ENCODE measurements at regions not wholly inside any gene's neighbourhood (a gene's known extent, or its start where the extent isn't known, plus 50 kb on each side); places are given as distances from the start of the nearest gene placed in this dataset.

GRCh38 chr11:70892889-70893288 lies 359.5 kb downstream of the SHANK2 start:
- Histone ChIP-seq H3K36me3 (no peaks in the 10 kb centered on the region), H3K4me3 (no peak overlapping the region), H3K27me3 (no peaks in the 10 kb centered on the region), H3K4me1 (no peaks in the 10 kb centered on the region), H3K9me3 (peaks cover 0 to 12% of the 10 kb centered on the region in 2 donors), H3K27ac (no peak overlapping the region)
- DNase-seq (ENCODE audit: low spot score), result no peak
- TF ChIP-seq CTCF (IDR thresholded peaks at IDR 0.05), result no peak

- no peaks in the 10 kb centered on the region for H3K27me3 ChIP-seq
- no peaks in the 10 kb centered on the region for H3K36me3 ChIP-seq
- H3K4me3 ChIP-seq, result no peak overlapping the region
- no peak for DNase-seq (ENCODE audit: low spot score)
- TF ChIP-seq CTCF (IDR thresholded peaks at IDR 0.05), result no peak
- H3K4me1 ChIP-seq, result no peaks in the 10 kb centered on the region
- peaks cover 0 to 20% of the 10 kb centered on the region in 2 donors for H3K9me3 ChIP-seq
- H3K27ac ChIP-seq, result no peak overlapping the region
Measured at GRCh38 chr11:70894566-70895365, 357.6 kb downstream of the SHANK2 start.

GRCh38 chr11:70895366-70895670 lies 357.1 kb downstream of the SHANK2 start:
- no peak for TF ChIP-seq CTCF (IDR thresholded peaks at IDR 0.05)

GRCh38 chr11:70897429-70897828 lies 354.9 kb downstream of the SHANK2 start:
- Histone ChIP-seq H3K27ac (no peak overlapping the region), H3K36me3 (no peaks in the 10 kb centered on the region), H3K9me3 (peaks cover 0 to 20% of the 10 kb centered on the region in 2 donors), H3K4me1 (no peaks in the 10 kb centered on the region), H3K27me3 (no peaks in the 10 kb centered on the region), H3K4me3 (no peak overlapping the region)
- DNase-seq (ENCODE audit: low spot score), result no peak
- TF ChIP-seq CTCF (IDR thresholded peaks at IDR 0.05), result no peak

More at GRCh38 chr11:70895366-70895670, 357.1 kb downstream of the SHANK2 start:
- Histone ChIP-seq H3K36me3 (no peaks in the 10 kb centered on the region), H3K27ac (no peak overlapping the region), H3K4me1 (no peaks in the 10 kb centered on the region), H3K27me3 (no peaks in the 10 kb centered on the region), H3K4me3 (no peak overlapping the region), H3K9me3 (peaks cover 0 to 20% of the 10 kb centered on the region in 2 donors)
- DNase-seq (ENCODE audit: low spot score), result no peak

GRCh38 chr11:70899616-70900015 lies 352.8 kb downstream of the SHANK2 start:
- TF ChIP-seq CTCF (IDR thresholded peaks at IDR 0.05), result no peak
- H3K4me3 ChIP-seq, result no peak overlapping the region

GRCh38 chr11:70900540-70900939 lies 351.8 kb downstream of the SHANK2 start:
- H3K36me3 ChIP-seq, result no peaks in the 10 kb centered on the region
- no peak for DNase-seq (ENCODE audit: low spot score)
- peaks cover 0 to 20% of the 10 kb centered on the region in 2 donors for H3K9me3 ChIP-seq
- no peak overlapping the region for H3K27ac ChIP-seq
- TF ChIP-seq CTCF (IDR thresholded peaks at IDR 0.05), result no peak
- no peaks in the 10 kb centered on the region for H3K27me3 ChIP-seq
- no peak overlapping the region for H3K4me3 ChIP-seq
- H3K4me1 ChIP-seq, result no peaks in the 10 kb centered on the region

More at GRCh38 chr11:70899616-70900015, 352.8 kb downstream of the SHANK2 start:
- no peak overlapping the region for H3K27ac ChIP-seq
- H3K36me3 ChIP-seq, result no peaks in the 10 kb centered on the region
- H3K27me3 ChIP-seq, result no peaks in the 10 kb centered on the region
- H3K9me3 ChIP-seq, result peaks cover 0 to 20% of the 10 kb centered on the region in 2 donors
- no peaks in the 10 kb centered on the region for H3K4me1 ChIP-seq
- no peak for DNase-seq (ENCODE audit: low spot score)

All from right atrium auricular region (tissue), 2 donors.